Heart left ventricle (tissue), 13 donors: ENCODE measurements at regions not wholly inside any gene's neighbourhood (a gene's known extent, or its start where the extent isn't known, plus 50 kb on each side); places are given as distances from the start of the nearest gene placed in this dataset.
"Not testable (repeated sequence)": the region's sequence is repeated elsewhere in the genome, so short reads cannot be mapped to it uniquely, and the experiment has no call there.

Experiments used
- CTCF ChIP-seq, 12 donors: fragments of 200-600 bp; sonication (generic) in 4 of 12; IDR thresholded peaks; one replicate each; pipeline versions ENCODE4 v1.5.0 to v1.8.0; 2018 to 2022; ENCODE audit warnings: antibody characterized with exemption in 12 of 12, mild to moderate bottlenecking in 5 of 12
- POLR2A ChIP-seq, 2 donors: fragments of 450-650 bp; IDR thresholded peaks; one replicate each; pipeline ENCODE4 v1.6.1; 2017; ENCODE audit warnings: antibody characterized with exemption in 2 of 2, mild to moderate bottlenecking in 2 of 2, moderate library complexity in 2 of 2
- donor health status: ischemic (EF 13 %, LVEDD 7.1; RV severe dilation, severe dysfunction).
- donor health status: DM: no; HTN: yes; CAD: no.
- donor health status: DM: no; HTN: no; CAD: no.
- donor health status: ischemic (EF 25% LVEDD 6.9; RV normal size, moderate dysfunction).
- donor health status: ischemic (EF 25% LVEDD 5.7; RV mildly dilated, moderate dysfunction).
- donor health status: ischemic (EF 35%, LVEDD 5.7; RV mildly dilated, moderate dysfunction).
- donor health status: nonischemic (EF 11% LVEDD 7.7; RV severe dilation, severe dysfunction).
- donor health status: DM: yes; HTN: yes; CAD: no.
- donor health status: PGD.
- donor health status: ischemic (EF 29% LVEDD 5.4; RV normal size, mild dysfunction).
- donor health status: nonischemic (EF 23%, LVEDD 6.1; RV moderate dilation, normal function).

GRCh38 chr17:27095821-27096220 is 198.1 kb upstream of the WSB1 start:
- TF ChIP-seq CTCF, POLR2A (IDR thresholded peaks at IDR 0.05): not testable (repeated sequence)
